ENCODE measurements at regions not wholly inside any gene's neighbourhood (a gene's known extent, or its start where the extent isn't known, plus 50 kb on each side); places are given as distances from the start of the nearest gene placed in this dataset.
"Not testable (repeated sequence)": the region's sequence is repeated elsewhere in the genome, so short reads cannot be mapped to it uniquely, and the experiment has no call there.

DNA sequence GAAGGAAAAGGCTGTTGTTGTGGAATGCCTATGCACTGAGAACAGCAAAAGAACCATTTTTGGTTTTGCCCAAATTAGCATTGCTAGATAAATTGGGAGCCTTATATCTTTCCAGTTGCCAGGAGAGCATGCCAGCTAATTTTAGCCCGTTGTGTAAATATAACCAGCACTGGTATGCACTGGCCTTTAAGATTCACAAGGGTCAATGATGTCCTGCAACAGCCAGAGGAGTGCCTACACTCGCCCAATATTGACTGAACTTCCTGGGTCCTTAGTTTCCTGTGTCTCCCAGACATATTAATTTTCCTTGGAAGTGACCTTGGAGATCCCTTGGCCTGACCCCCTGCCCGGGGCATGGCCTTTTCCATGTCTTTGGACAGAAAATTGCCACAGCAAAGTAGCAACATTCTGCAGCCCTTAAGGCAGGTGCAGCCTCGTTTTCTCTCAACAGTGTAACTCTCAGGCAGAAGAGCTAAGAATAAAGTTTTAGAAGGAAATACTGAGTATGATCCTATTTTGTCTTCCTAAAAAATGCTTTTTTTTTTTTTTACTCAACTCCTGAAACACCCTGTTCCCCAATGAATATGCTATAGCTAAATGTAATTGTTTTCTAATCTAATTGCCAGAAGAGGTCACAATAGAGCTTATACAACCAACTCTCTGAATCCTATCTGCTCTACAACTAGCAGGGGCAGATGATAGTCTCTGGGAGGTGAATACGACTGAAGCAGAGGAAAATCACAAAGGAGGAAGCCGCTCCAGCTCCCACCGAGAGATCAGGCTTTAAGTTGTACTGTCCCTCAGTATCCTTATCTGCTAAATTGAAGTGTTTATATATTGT, 131.9 kb upstream of the PCGF5 start:
- DNase-seq (ENCODE audit: low spot score), result peak; percentile 12

- no peak for DNase-seq (ENCODE audit: low spot score)
These were observed 129.5 kb upstream of the PCGF5 start for GRCh38 chr10:91090761-91091529.

DNA sequence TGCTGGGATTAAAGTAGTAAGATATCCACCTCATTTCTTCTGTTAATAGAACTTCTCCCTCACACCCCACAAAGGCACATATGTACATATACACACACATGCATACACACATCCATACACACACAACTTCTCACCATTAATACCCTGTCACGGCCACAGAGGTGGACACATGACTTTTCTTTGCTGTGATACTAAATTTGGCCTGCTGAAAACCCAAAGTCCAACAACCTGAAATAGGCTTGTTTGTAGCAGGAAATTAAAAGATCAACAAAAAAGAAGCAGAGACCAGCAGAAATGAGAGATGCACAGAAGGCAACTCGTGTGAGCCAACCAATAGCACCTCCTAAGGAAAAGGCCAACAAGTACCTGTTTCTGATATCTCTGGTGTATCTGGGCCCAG, 128.7 kb upstream of the PCGF5 start:
- no peak for DNase-seq (ENCODE audit: low spot score)

DNA sequence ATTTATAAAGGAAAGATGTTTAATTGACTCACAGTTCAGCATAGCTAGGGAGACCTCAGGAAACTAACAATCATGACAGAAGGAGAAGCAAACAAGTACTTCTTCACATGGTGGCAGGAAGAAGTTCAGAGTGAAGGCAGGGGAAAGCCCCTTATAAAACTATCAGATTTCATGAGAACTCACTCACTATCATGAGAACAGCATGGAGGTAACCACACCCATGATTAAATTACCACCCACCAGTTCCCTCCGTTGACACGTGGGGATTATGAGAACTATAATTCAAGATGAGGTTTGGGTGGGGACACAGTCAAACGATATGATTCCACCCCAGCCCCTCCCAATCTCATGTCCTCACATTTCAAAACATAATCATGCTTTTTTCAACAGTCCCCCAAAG, 124.2 kb upstream of the PCGF5 start:
- no peak for DNase-seq (ENCODE audit: low spot score)

DNA sequence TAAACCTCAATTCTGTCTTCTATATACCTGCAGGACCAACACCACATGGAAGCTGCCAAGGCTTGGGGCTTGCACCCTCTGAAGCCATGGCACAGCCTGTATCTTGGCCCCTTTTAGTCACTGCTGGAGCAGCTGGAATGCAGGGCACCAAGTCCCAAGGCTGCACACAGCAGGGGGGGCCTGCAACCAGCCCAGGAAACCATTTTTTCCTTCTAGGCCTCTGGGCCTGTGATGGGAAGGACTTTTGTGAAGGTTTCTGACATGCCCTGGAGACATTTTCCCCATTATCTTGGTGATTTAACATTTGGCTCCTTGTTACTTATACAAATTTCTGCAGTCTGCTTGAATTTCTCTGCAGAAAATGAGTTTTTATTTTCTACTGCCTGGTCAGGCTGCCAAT, 123.2 kb upstream of the PCGF5 start:
- no peak for DNase-seq (ENCODE audit: low spot score)

GRCh38 chr10:91098021-91098420, 122.4 kb upstream of the PCGF5 start:
- DNase-seq (ENCODE audit: low spot score), result not testable (repeated sequence)

DNA sequence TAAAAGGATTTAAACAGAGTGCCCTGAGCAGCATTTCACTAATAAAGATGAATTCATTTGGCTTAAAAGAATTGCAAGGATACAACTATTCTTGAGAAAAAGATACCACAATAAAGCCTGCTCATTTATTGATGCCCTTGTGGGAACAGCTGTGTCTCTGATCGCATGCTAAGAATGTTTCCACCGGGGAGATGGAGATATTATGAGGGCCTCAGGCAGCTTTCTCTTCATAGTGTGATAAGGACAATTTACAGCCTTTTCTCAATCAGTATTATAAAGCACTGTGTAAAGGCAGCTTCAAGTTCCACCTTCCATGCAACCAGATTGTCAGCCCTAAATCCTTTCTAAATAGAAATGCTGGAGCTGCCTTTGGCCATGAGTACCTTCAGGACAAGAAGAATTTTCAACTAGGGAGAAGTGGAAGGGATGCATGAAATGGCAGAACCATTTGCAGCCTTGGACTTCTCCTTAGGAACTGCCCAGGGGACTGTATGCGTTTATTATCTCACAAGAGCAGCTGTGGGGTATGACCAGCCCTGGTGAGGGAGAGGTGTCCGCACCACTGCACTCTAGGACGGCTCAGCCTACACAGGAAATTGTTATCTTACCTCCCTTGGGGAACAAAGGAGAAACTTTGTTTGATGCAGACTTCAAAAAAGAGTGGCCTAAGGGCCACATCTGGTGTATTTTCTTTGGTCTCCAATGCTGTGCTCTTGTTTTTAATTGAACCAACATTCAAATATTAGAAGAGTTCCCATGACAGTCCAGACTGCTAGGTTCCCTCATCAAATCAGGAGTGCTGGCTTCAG, 116.9 kb upstream of the PCGF5 start:
- no peak for DNase-seq (ENCODE audit: low spot score)

DNA sequence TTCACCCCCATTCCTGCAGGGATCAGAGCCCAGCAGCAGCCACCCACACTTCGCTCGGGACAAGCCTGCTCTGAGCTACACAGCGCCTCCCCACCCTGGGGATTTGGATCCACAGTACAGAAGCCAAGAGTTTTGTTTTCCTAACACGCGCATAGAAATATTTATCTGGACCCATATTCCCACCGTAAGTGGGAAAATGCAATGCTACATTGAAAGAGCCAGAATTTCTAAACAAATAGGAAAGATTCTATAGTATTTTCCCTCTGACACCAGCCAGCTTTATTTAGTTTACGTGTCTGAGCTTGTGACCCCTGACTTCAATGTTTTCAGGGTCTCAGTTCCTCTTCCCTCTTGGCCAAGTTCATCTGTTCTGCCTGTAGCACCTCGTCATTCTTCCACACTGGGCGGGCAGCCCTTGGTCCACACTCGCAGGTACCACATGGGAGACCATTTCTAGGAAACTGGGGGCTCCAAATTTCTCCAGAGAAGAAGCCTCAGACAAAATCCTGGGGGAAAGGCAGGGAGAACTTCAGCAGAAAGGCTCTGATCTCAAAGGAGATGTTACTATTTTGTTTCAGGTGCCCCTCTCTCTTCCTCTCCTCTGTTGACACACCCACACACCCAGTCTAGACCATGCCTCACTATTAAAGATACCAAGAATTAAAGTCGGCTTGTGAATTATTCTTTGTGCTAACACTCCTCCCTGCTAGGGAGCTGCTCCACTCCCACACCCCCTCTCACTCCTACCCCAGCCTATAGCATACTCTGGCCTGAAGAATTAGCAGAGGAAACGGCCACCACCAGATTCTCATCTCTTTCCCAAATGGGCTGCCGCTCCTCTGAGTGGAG, 116.0 kb upstream of the PCGF5 start:
- no peak for DNase-seq (ENCODE audit: low spot score)

DNA sequence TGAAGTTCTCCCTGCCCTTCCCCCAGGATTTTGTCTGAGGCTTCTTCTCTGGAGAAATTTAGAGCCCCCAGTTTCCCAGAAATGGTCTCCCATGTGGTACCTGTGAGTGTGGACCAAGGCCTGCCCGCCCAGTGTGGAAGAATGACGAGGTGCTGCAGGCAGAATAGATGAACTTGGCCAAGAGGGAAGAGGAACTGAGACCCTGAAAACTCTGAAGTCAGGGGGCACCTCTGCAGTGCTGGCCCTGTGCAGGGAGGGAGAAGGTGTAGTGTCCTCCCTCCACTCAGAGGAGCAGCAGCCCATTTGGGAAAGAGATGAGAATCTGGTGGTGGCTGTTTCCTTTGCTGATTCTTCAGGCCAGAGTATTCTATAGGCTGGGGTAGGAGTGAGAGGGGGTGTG, 115.2 kb upstream of the PCGF5 start:
- no peak for DNase-seq (ENCODE audit: low spot score)

GRCh38 chr10:91108820-91109219, 111.6 kb upstream of the PCGF5 start:
- no peak for DNase-seq (ENCODE audit: low spot score)

- DNase-seq (ENCODE audit: low spot score), result no peak
These were observed 109.4 kb upstream of the PCGF5 start for GRCh38 chr10:91111060-91111459.

- no peak for DNase-seq (ENCODE audit: low spot score)
These were observed 104.7 kb upstream of the PCGF5 start for GRCh38 chr10:91115618-91116390.

GRCh38 chr10:91117505-91117904, 103.0 kb upstream of the PCGF5 start:
- DNase-seq (ENCODE audit: low spot score), result no peak

- DNase-seq (ENCODE audit: low spot score), result no peak
These were observed 100.1 kb upstream of the PCGF5 start for GRCh38 chr10:91120348-91120747.

DNA sequence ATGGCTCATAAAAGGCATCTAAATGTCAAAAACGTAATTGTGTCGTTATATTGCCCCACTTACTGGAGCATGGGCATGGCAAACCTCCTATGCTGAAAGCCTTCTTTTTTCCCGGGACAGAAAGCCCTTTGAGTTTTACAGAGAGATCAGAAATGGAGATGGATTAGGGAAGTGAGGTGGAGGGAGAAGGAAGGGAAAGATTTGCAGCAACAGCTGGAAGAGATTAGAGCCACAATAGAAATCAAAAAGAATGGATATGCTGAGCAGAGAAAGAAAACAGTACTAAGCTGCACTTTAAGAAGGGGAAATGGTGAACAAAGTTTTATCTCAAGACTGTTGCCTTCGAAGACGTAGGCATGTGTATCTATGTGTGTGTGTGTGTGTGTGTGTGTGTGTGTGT, 97.2 kb upstream of the PCGF5 start:
- no peak for DNase-seq (ENCODE audit: low spot score)

DNA sequence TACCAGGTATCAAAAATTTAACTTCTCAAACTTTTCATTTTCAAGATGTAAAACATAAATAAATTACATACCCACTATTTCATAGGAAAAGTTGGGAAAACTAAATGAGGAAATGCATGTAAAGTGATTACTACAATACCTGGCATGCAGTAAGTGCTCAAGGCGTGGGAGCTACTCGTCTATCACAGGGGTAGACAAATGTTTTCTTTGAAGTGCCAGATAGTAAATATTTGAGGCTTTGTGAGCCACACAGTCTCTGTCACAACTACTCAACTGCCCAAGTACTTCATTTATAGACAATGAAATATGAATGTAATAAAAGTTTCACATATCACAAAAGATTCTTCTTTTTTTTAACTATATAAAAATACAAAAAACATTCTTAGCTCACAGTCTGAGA, 96.4 kb upstream of the PCGF5 start:
- DNase-seq (ENCODE audit: low spot score), result no peak

GRCh38 chr10:91126471-91126870, 94.0 kb upstream of the PCGF5 start:
- no peak for DNase-seq (ENCODE audit: low spot score)

DNA sequence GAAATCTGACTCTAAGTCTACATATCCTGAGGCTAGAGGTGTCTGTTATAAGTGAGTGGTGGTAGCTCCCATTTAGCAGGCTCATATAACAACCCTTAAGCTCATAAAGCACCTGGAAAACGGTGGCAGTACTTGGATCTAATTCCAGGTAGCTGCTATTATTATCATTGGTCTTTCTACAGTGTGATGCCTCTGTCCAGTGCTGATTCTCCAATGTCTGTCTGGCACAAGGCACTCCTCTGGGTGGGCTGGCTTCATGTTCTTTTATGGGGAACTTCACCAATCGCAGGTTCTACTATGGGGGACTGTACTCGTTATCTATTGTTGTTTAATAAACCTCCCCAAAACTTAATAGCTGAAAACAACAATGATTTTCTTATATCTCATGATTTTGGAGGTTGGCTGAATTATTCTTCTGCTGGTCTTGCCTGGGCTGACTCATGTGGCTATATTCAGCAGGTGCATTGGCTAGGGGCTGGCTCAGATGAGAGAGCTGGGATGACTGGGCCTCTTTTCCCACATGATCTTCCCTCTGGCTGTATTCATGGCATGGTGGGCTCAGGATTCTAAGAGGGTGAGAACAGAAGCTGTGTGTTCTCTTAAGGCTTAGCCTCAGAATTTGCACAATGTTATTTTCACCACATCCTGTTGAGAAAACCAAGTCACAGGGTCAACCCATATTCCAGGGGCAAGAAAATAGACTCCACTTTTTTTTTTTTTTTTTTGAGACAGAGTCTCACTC, 93.0 kb upstream of the PCGF5 start:
- DNase-seq (ENCODE audit: low spot score), result no peak

- DNase-seq (ENCODE audit: low spot score), result no peak
These were observed 85.3 kb upstream of the PCGF5 start for GRCh38 chr10:91135113-91135512.

- no peak for DNase-seq (ENCODE audit: low spot score)
These were observed 83.3 kb upstream of the PCGF5 start for GRCh38 chr10:91137011-91137643.

Measured in HuH-7.5 (cell line).